PC-3 (cell line): ENCODE measurements at regions not wholly inside any gene's neighbourhood (a gene's known extent, or its start where the extent isn't known, plus 50 kb on each side); places are given as distances from the start of the nearest gene placed in this dataset.

Experiments used
- CTCF ChIP-seq: fragments of 300-600 bp; sonication (generic); conservative IDR thresholded peaks from 2 replicates; pipeline ENCODE4 v1.5.1; 2017; ENCODE audit warnings: antibody characterized with exemption, low read depth, mild to moderate bottlenecking, low read length
- EZH2phosphoT487 ChIP-seq: fragments of 300-600 bp; sonication (generic); IDR thresholded peaks from 2 replicates; pipeline ENCODE4 v1.6.1; 2018; ENCODE audit warnings: mild to moderate bottlenecking, antibody characterized with exemption, low read length, borderline replicate concordance

DNA sequence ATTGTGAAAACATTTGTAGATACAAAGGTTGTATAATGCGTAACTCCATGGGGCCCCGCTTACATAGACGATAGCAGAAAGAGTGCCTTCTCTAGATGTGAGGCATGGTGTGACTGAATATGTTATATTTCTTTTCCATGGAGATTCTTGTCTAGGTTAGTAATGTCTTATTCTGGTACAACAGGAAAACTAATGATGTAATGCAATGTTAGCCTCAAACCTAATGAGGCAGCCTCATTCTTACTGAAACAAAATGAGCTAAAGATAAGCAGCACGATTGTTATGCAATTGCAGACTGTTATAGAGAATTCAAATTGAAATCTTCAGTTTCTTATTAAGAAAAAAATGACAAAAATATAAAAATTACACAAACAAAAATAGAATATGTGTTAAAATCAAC lies 171.1 kb upstream of the ANKRD50 start:
- no peak for TF ChIP-seq CTCF
- TF ChIP-seq EZH2phosphoT487: no peak
